Neural progenitor cell (in vitro differentiated cells): ENCODE measurements at regions not wholly inside any gene's neighbourhood (a gene's known extent, or its start where the extent isn't known, plus 50 kb on each side); places are given as distances from the start of the nearest gene placed in this dataset.

Experiments
- DNase-seq: peaks from one replicate; pipeline ENCODE4 v3.0.0-alpha.2; 2016; ENCODE audit warnings: low spot score
- H2AFZ ChIP-seq: fragments of 200-600 bp; sonication (generic); replicated peaks from 2 replicates; pipeline ENCODE4 v1.6.1; 2016; ENCODE audit warnings: antibody characterized with exemption
- H3F3A ChIP-seq: fragments of 200-600 bp; sonication (generic); 2 replicates; pipeline ENCODE4 v1.6.1; 2016; ENCODE audit warnings: antibody characterized with exemption, low read depth
- H3K27ac ChIP-seq: fragments of 200-600 bp; sonication (generic); 2 replicates; pipeline ENCODE4 v1.5.1; 2016; ENCODE audit warnings: mild to moderate bottlenecking
- H3K27me3 ChIP-seq: fragments of 200-600 bp; sonication (generic); 2 replicates; pipeline ENCODE4 v1.6.1; 2016; ENCODE audit warnings: mild to moderate bottlenecking, moderate library complexity
- H3K36me3 ChIP-seq: fragments of 200-600 bp; sonication (generic); 2 replicates; pipeline ENCODE4 v1.5.1; 2016
- H3K4me1 ChIP-seq: fragments of 200-600 bp; sonication (generic); 2 replicates; pipeline ENCODE4 v1.6.1; 2016; ENCODE audit warnings: mixed run types
- H3K4me2 ChIP-seq: fragments of 200-600 bp; sonication (generic); 2 replicates; pipeline ENCODE4 v1.6.1; 2016
- H3K4me3 ChIP-seq: fragments of 200-600 bp; sonication (generic); 2 replicates; pipeline ENCODE4 v1.5.1; 2016
- H3K79me2 ChIP-seq: fragments of 200-600 bp; sonication (generic); 2 replicates; pipeline ENCODE4 v1.6.1; 2016; ENCODE audit warnings: low read depth
- H3K9ac ChIP-seq: fragments of 200-600 bp; sonication (generic); 2 replicates; pipeline ENCODE4 v1.6.1; 2016
- H3K9me3 ChIP-seq: fragments of 200-600 bp; sonication (generic); 2 replicates; pipeline ENCODE4 v1.5.1; 2016; ENCODE audit warnings: low read depth
- H4K20me1 ChIP-seq: fragments of 200-600 bp; sonication (generic); 2 replicates; pipeline ENCODE4 v1.6.1; 2016; ENCODE audit warnings: low read depth
- H3K27ac Mint-ChIP-seq: 3 replicates; pipeline ENCODE4 v1.8.0; 2021; ENCODE audit warnings: mixed read lengths
- H3K27me3 Mint-ChIP-seq: 2 replicates; pipeline ENCODE4 v1.8.0; 2022; ENCODE audit warnings: low read depth, mild to moderate bottlenecking, inconsistent platforms, moderate library complexity, mixed read lengths; ENCODE audit not compliant: insufficient read depth
- H3K36me3 Mint-ChIP-seq: 3 replicates; pipeline ENCODE4 v1.8.0; 2021; ENCODE audit warnings: mixed read lengths
- H3K4me1 Mint-ChIP-seq: 3 replicates; pipeline ENCODE4 v1.8.0; 2021; ENCODE audit warnings: mixed read lengths
- H3K4me3 Mint-ChIP-seq: 3 replicates; pipeline ENCODE4 v1.8.0; 2021; ENCODE audit warnings: mild to moderate bottlenecking, moderate library complexity, mixed read lengths
- H3K9me3 Mint-ChIP-seq: 3 replicates; pipeline ENCODE4 v1.8.0; 2020; ENCODE audit warnings: mixed read lengths
- EZH2 ChIP-seq: fragments of 200-600 bp; sonication (generic); IDR thresholded peaks from 2 replicates; pipeline ENCODE4 v1.6.1; 2017; ENCODE audit warnings: antibody characterized with exemption, mild to moderate bottlenecking, moderate library complexity
- EZH2phosphoT487 ChIP-seq: fragments of 200-600 bp; sonication (generic); IDR thresholded peaks from 2 replicates; pipeline ENCODE4 v1.6.1; 2017; ENCODE audit warnings: antibody characterized with exemption
- TF ChIP-seq, protein P1 (sequence below): fragments of 200-600 bp; sonication (generic); IDR thresholded peaks from 2 replicates; pipeline ENCODE4 v1.5.1; 2017; ENCODE audit warnings: antibody characterized with exemption, mild to moderate bottlenecking

DNA sequence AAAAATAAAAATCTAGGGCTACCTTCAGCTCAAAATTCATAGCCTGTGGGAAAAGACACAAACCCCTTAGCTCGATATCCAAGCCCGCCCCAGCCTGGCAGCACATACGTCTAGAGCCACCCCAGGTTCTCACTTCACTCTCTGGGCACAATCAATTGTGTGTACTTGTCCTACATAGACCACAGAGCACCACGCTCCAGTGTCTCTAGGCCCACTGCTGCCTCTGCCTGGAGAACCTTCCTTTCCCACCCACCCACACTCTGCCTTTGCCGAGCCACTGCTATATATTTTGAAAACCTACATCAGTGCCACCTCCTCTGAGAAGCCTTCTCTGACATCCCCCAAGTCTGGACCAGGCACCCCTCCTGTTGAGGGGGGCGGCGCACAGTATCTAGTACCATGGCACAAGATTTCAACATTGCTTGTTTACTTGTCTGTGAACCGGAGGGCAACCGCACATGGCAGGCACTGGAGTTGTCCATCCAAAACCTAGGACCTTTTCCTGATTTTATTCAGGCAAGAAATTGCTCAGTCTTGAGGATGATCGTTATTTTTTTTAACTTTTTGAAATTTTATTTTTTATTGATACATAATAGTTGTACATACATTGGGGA lies 141.5 kb downstream of the UNC5CL start:
- H3K27ac ChIP-seq = no peak overlapping the region
- DNase-seq = no peak
- H4K20me1 ChIP-seq = no peaks in the 10 kb centered on the region
- Mint-ChIP-seq H3K27me3 (peaks cover 4% of the 10 kb centered on the region), H3K4me1 (peaks cover 31% of the 10 kb centered on the region), H3K4me3 (no peak overlapping the region), H3K27ac (peak overlapping the region; percentile 43), H3K36me3 (no peaks in the 10 kb centered on the region), H3K9me3 (no peaks in the 10 kb centered on the region)
- no peaks in the 10 kb centered on the region for H3F3A ChIP-seq
- no peak overlapping the region for H3K9ac ChIP-seq
- no peaks in the 10 kb centered on the region for H3K4me1 ChIP-seq
- TF ChIP-seq EZH2phosphoT487 (no peak), EZH2 (no peak)
- TF ChIP-seq, protein P1, sequence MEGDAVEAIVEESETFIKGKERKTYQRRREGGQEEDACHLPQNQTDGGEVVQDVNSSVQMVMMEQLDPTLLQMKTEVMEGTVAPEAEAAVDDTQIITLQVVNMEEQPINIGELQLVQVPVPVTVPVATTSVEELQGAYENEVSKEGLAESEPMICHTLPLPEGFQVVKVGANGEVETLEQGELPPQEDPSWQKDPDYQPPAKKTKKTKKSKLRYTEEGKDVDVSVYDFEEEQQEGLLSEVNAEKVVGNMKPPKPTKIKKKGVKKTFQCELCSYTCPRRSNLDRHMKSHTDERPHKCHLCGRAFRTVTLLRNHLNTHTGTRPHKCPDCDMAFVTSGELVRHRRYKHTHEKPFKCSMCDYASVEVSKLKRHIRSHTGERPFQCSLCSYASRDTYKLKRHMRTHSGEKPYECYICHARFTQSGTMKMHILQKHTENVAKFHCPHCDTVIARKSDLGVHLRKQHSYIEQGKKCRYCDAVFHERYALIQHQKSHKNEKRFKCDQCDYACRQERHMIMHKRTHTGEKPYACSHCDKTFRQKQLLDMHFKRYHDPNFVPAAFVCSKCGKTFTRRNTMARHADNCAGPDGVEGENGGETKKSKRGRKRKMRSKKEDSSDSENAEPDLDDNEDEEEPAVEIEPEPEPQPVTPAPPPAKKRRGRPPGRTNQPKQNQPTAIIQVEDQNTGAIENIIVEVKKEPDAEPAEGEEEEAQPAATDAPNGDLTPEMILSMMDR = no peak
- H2AFZ ChIP-seq = no peak overlapping the region
- no peaks in the 10 kb centered on the region for H3K79me2 ChIP-seq
- H3K4me3 ChIP-seq = no peak overlapping the region
- H3K27me3 ChIP-seq = no peaks in the 10 kb centered on the region
- H3K36me3 ChIP-seq = no peaks in the 10 kb centered on the region
- H3K4me2 ChIP-seq = no peak overlapping the region
- no peaks in the 10 kb centered on the region for H3K9me3 ChIP-seq

DNA sequence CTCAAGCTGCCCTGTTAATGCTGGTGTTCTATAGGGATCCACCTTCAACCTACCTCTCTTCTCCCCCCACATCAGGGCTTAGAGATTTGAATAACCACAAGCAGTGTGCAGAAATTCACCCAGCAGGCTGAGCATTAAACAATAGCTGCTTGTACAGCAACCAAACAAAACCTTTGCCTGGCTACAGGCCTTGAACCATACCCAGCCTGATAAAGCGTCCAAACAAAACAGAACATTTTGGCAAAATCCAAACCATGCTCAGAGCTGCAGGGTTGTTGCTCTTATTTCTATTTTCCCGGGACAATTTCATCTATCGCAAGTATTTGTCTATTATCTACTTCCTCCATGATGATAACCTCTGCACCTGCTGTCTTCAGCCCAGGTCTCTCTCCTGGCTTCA lies 142.3 kb downstream of the UNC5CL start:
- Mint-ChIP-seq H3K27ac (peak overlapping the region; percentile 43), H3K9me3 (no peaks in the 10 kb centered on the region), H3K27me3 (peaks cover 4% of the 10 kb centered on the region), H3K36me3 (no peaks in the 10 kb centered on the region), H3K4me1 (peaks cover 32% of the 10 kb centered on the region), H3K4me3 (no peak overlapping the region)
- Histone ChIP-seq H3K9me3 (no peaks in the 10 kb centered on the region), H2AFZ (no peak overlapping the region), H3F3A (no peaks in the 10 kb centered on the region), H3K9ac (no peak overlapping the region), H3K4me3 (no peak overlapping the region), H3K27ac (no peak overlapping the region), H4K20me1 (no peaks in the 10 kb centered on the region), H3K79me2 (no peaks in the 10 kb centered on the region), H3K27me3 (no peaks in the 10 kb centered on the region), H3K4me2 (no peak overlapping the region), H3K36me3 (no peaks in the 10 kb centered on the region), H3K4me1 (no peaks in the 10 kb centered on the region)
- no peak for DNase-seq
- TF ChIP-seq, protein P1 = no peak
- TF ChIP-seq EZH2 (no peak), EZH2phosphoT487 (no peak)

DNA sequence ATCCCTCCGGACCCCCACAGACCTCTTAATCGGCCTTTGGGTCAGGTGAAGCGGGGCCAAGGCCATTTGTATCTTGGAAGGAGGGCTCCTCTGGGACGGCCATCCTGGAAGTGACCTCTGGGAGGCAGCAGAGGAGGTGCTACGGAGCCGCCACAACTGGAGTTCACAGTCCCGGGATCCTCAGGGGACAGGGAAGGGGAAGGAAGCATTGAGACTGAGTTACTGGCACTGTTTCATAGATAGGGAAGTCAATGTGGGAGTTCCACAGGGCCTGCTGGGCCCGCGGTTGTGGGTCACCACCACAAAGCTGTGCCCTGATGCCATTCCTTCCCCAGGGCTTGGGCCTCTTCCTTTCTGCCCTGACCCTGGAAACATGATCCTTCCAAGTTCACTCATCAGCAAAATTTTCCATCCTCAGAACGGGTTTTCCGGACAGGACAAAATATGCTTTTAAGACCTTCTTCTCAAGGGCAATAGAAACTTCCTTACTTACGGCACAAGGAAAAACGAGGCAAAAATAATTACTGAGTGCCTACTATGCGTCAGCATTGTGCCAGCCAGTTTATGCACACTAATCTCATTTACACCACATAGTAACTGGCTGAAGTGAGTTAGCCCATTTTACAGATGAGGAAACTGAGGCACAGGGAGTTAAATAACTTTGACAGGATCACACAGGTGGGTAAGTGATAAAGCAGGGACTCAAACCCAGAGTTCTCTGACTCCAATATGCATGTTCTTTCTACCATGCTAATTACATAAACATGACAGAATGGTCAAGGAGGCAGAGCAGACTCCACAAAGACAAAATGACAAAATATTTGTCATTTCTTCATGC lies 143.8 kb downstream of the UNC5CL start:
- no peak overlapping the region for H2AFZ ChIP-seq
- H3K79me2 ChIP-seq = no peaks in the 10 kb centered on the region
- no peaks in the 10 kb centered on the region for H3K4me1 ChIP-seq
- H3K27me3 ChIP-seq = no peaks in the 10 kb centered on the region
- Mint-ChIP-seq H3K36me3 (no peaks in the 10 kb centered on the region), H3K9me3 (no peaks in the 10 kb centered on the region), H3K4me1 (peaks cover 35% of the 10 kb centered on the region), H3K27ac (no peak overlapping the region), H3K27me3 (peaks cover 7% of the 10 kb centered on the region), H3K4me3 (no peak overlapping the region)
- H3K36me3 ChIP-seq = no peaks in the 10 kb centered on the region
- TF ChIP-seq, protein P1 = peak; percentile 73
- no peak for TF ChIP-seq EZH2
- no peak for TF ChIP-seq EZH2phosphoT487
- no peak overlapping the region for H3K4me2 ChIP-seq
- no peak overlapping the region for H3K4me3 ChIP-seq
- no peak overlapping the region for H3K9ac ChIP-seq
- H3K9me3 ChIP-seq = no peaks in the 10 kb centered on the region
- H3K27ac ChIP-seq = no peak overlapping the region
- H3F3A ChIP-seq = no peaks in the 10 kb centered on the region
- H4K20me1 ChIP-seq = no peaks in the 10 kb centered on the region
- DNase-seq = peak; percentile 79
